Right renal pelvis (tissue), 4 donors: ENCODE measurements at regions not wholly inside any gene's neighbourhood (a gene's known extent, or its start where the extent isn't known, plus 50 kb on each side); places are given as distances from the start of the nearest gene placed in this dataset.
"Not testable (repeated sequence)": the region's sequence is repeated elsewhere in the genome, so short reads cannot be mapped to it uniquely, and the experiment has no call there.

Experiments used
- DNase-seq, 4 donors: peaks; one replicate each; pipeline ENCODE4 v3.0.0-alpha.2; 2013; ENCODE audit warnings: low read depth in 4 of 4, low spot score in 3 of 4, missing footprints in 1 of 4

GRCh38 chr4:71081192-71081591 lies 87.7 kb downstream of the DCK start:
- DNase-seq: no peak

- DNase-seq: no peak
Measured at GRCh38 chr4:71093745-71094144, 100.3 kb downstream of the DCK start.

- no peak for DNase-seq
Measured at GRCh38 chr4:71094201-71094600, 100.8 kb downstream of the DCK start.

- DNase-seq: no peak
Measured at GRCh38 chr4:71095141-71095540, 101.7 kb downstream of the DCK start.

- DNase-seq: no peak
Measured at GRCh38 chr4:71095545-71095944, 102.1 kb downstream of the DCK start.

- DNase-seq: no peak
Measured at GRCh38 chr4:71107726-71108125, 114.3 kb downstream of the DCK start.

- DNase-seq: no peak
Measured at GRCh38 chr4:71110499-71110898, 117.0 kb downstream of the DCK start.

GRCh38 chr4:71111133-71111532 lies 117.7 kb downstream of the DCK start:
- not testable (repeated sequence) for DNase-seq

GRCh38 chr4:71113294-71113693 lies 119.8 kb downstream of the DCK start:
- DNase-seq: no peak

- no peak for DNase-seq
Measured at GRCh38 chr4:71120831-71121524, 127.5 kb downstream of the DCK start.

GRCh38 chr4:71123951-71124350 lies 130.5 kb downstream of the DCK start:
- DNase-seq: no peak

GRCh38 chr4:71125137-71125536 lies 131.7 kb downstream of the DCK start:
- DNase-seq: no peak

GRCh38 chr4:71126719-71127118 lies 133.3 kb downstream of the DCK start:
- DNase-seq: no peak

- no peak for DNase-seq
Measured at GRCh38 chr4:71130827-71131603, 137.6 kb downstream of the DCK start.

GRCh38 chr4:71132486-71132885 lies 139.0 kb downstream of the DCK start:
- DNase-seq: no peak

- no peak for DNase-seq
Measured at GRCh38 chr4:71133491-71133890, 140.0 kb downstream of the DCK start.

- DNase-seq: no peak
Measured at GRCh38 chr4:71136071-71136470, 142.6 kb downstream of the DCK start.

- DNase-seq: no peak
Measured at GRCh38 chr4:71138007-71138615, 144.7 kb downstream of the DCK start.

- no peak for DNase-seq
Measured at GRCh38 chr4:71140563-71140962, 147.1 kb downstream of the DCK start.

- no peak for DNase-seq
Measured at GRCh38 chr4:71141125-71141524, 147.7 kb downstream of the DCK start.

- no peak for DNase-seq
Measured at GRCh38 chr4:71147261-71147660, 153.8 kb downstream of the DCK start.

- no peak for DNase-seq
Measured at GRCh38 chr4:71148545-71148944, 155.1 kb downstream of the DCK start.
